HG02571 (cell line): ENCODE measurements at regions not wholly inside any gene's neighbourhood (a gene's known extent, or its start where the extent isn't known, plus 50 kb on each side); places are given as distances from the start of the nearest gene placed in this dataset.

Experiments
- ATAC-seq: cut with Tn5 transposase; IDR thresholded peaks from one replicate; pipeline ENCODE4 v1.9.1; 2021; ENCODE audit warnings: mild to moderate bottlenecking, moderate library complexity; ENCODE audit not compliant: unreplicated experiment

- no peak for ATAC-seq
These were observed 1273.9 kb downstream of the BRD1 start for GRCh38 chr22:48553694-48554308.

- ATAC-seq, result no peak
These were observed 1274.6 kb downstream of the BRD1 start for GRCh38 chr22:48553119-48553518.

- no peak for ATAC-seq
These were observed 1275.9 kb downstream of the BRD1 start for GRCh38 chr22:48551716-48552268.

- no peak for ATAC-seq
These were observed 1276.6 kb downstream of the BRD1 start for GRCh38 chr22:48551061-48551460.

GRCh38 chr22:48548391-48548790 is 1279.3 kb downstream of the BRD1 start:
- ATAC-seq, result no peak

GRCh38 chr22:48547971-48548370 is 1279.7 kb downstream of the BRD1 start:
- ATAC-seq, result no peak

GRCh38 chr22:48546653-48547424 is 1280.8 kb downstream of the BRD1 start:
- no peak for ATAC-seq

GRCh38 chr22:48545987-48546386 is 1281.7 kb downstream of the BRD1 start:
- ATAC-seq, result no peak

- no peak for ATAC-seq
These were observed 1286.1 kb downstream of the BRD1 start for GRCh38 chr22:48541401-48542098.

- no peak for ATAC-seq
These were observed 1288.4 kb downstream of the BRD1 start for GRCh38 chr22:48539261-48539660.

GRCh38 chr22:48538291-48538820 is 1289.3 kb downstream of the BRD1 start:
- ATAC-seq, result no peak

GRCh38 chr22:48537343-48537680 is 1290.4 kb downstream of the BRD1 start:
- ATAC-seq, result no peak

- no peak for ATAC-seq
These were observed 1290.9 kb downstream of the BRD1 start for GRCh38 chr22:48536541-48537342.

- no peak for ATAC-seq
These were observed 1291.7 kb downstream of the BRD1 start for GRCh38 chr22:48535868-48536540.

- ATAC-seq, result no peak
These were observed 1293.2 kb downstream of the BRD1 start for GRCh38 chr22:48534395-48534958.

- no peak for ATAC-seq
These were observed 1294.7 kb downstream of the BRD1 start for GRCh38 chr22:48532986-48533385.

GRCh38 chr22:48531761-48532435 is 1295.8 kb downstream of the BRD1 start:
- ATAC-seq, result no peak

GRCh38 chr22:48531108-48531507 is 1296.6 kb downstream of the BRD1 start:
- no peak for ATAC-seq

GRCh38 chr22:48530666-48531065 is 1297.0 kb downstream of the BRD1 start:
- ATAC-seq, result no peak
